Ovary (tissue), 7 donors: ENCODE measurements at regions not wholly inside any gene's neighbourhood (a gene's known extent, or its start where the extent isn't known, plus 50 kb on each side); places are given as distances from the start of the nearest gene placed in this dataset.

Source experiments
- DNase-seq, 5 donors: peaks; one replicate each; pipeline ENCODE4 v3.0.0-alpha.2; 2019 to 2020
- H3K27ac ChIP-seq, 2 donors: fragments of 200-600 bp; one replicate each; pipeline versions ENCODE4 v1.5.1 to v1.8.0; 2019 to 2022
- H3K27me3 ChIP-seq: fragments of 200-600 bp; one replicate; pipeline ENCODE4 v1.8.0; 2022
- H3K36me3 ChIP-seq: fragments of 200-600 bp; sonication (generic); one replicate; pipeline ENCODE4 v1.5.1; 2019
- H3K4me1 ChIP-seq: one replicate; pipeline ENCODE4 v1.8.1; 2013; ENCODE audit warnings: mild to moderate bottlenecking, moderate library complexity; ENCODE audit not compliant: insufficient read depth
- H3K4me3 ChIP-seq: fragments of 200-600 bp; sonication (generic); one replicate; pipeline ENCODE4 v1.5.1; 2017
- H3K9me3 ChIP-seq, 2 donors: fragments of 200-600 bp in 1 of 2; sonication (generic) in 1 of 2; one replicate each; pipeline versions ENCODE4 v1.5.1 to v1.8.1; 2013 to 2019; ENCODE audit warnings: mild to moderate bottlenecking in 1 of 2, moderate library complexity in 1 of 2
- CTCF ChIP-seq, 3 donors: fragments of 450-650 bp in 2 of 3; fragments of 200-600 bp in 1 of 3; IDR thresholded peaks; one replicate each; pipeline versions ENCODE4 v1.5.1 to v1.8.0; 2016 to 2022; ENCODE audit warnings: antibody characterized with exemption in 3 of 3, mild to moderate bottlenecking in 1 of 3
- EP300 ChIP-seq: sonication (generic); formaldehyde crosslinking; IDR thresholded peaks from one replicate; pipeline ENCODE4 v1.6.1; 2017; ENCODE audit warnings: antibody characterized with exemption
- POLR2A ChIP-seq: fragments of 450-650 bp; IDR thresholded peaks from one replicate; pipeline ENCODE4 v1.6.1; 2017; ENCODE audit warnings: antibody characterized with exemption, mild to moderate bottlenecking, moderate library complexity
- WGBS, 3 donors: extraction: QIAGEN DNeasy Blood & Tissue Kit in 1 of 3; methylation state at CpG; one replicate each; pipeline versions ENCODE4 v1.1.5 to v1.1.7; 2013 to 2017; 5-methylcytosine and 5-hydroxymethylcytosine counted together
- intact Hi-C, 4 donors: fragments of 100-400 bp; cut with DNase I; formaldehyde crosslinking; loops; one replicate each; pipeline versions ENCODE4 v1.11.0 to v1.15.1; 2022 to 2023
- donor health status: DM: no; HTN: no; CAD: no; lungs with moderate emphysema.
- donor health status: DM: no; HTN: no; CAD: no.
- donor health status: Bipolar disorder and iron deficiency.
- donor health status: DM: no; HTN: no; CAD: no.
- donor health status: DM: yes; HTN: yes; CAD: no.

- TF ChIP-seq CTCF (IDR thresholded peaks at IDR 0.05) (no peak), EP300 (no peak), POLR2A (no peak)
- 85 to 86% (median 86%) methylated on average over 7 of the region's 7 CpGs for WGBS, 3 donors
- Histone ChIP-seq H3K27ac (no peak overlapping the region), H3K27me3 (no peaks in the 10 kb centered on the region), H3K9me3 (no peaks in the 10 kb centered on the region), H3K36me3 (no peaks in the 10 kb centered on the region), H3K4me1 (peaks cover 4% of the 10 kb centered on the region), H3K4me3 (no peak overlapping the region)
- intact Hi-C loops = no loop called here
- DNase-seq = no peak
Observed at GRCh38 chr14:65226824-65227604, 124.7 kb upstream of the MAX start.

DNA sequence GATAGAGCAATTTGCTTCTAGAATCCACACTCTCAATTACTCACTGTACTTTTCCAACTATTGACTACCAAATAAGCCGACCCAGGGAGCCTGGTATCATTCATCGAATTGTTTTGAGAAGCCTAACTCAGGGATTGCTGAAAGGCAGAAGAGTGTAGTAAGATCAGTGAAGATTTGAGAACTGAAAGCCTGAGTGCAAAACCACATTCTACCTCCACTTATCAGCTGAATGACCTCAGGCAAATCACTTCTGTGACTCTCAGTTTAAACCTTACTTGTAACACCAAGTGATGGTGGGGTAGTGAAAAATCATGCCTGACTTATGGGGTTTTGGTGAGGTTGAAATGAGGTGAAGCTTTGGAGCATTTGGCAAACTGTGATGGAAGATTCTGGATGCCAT lies 126.1 kb upstream of the MAX start:
- no peaks in the 10 kb centered on the region for H3K27me3 ChIP-seq
- TF ChIP-seq CTCF (IDR thresholded peaks at IDR 0.05) (no peak), POLR2A (no peak), EP300 (no peak)

GRCh38 chr14:65228956-65229747 lies 126.8 kb upstream of the MAX start:
- WGBS, 3 donors = 75 to 79% (median 76%) methylated on average over 8 of the region's 8 CpGs
- Histone ChIP-seq H3K4me1 (peaks cover 4% of the 10 kb centered on the region), H3K36me3 (no peaks in the 10 kb centered on the region), H3K27me3 (no peaks in the 10 kb centered on the region), H3K9me3 (no peaks in the 10 kb centered on the region), H3K4me3 (peak overlapping the region; percentile 36), H3K27ac (peak overlapping the region; percentile 44 to 55)
- TF ChIP-seq CTCF (IDR thresholded peaks at IDR 0.05) (no peak), EP300 (no peak), POLR2A (no peak)
- intact Hi-C loops = no loop called here
- no peak for DNase-seq

More for the DNA sequence above, 126.1 kb upstream of the MAX start:
- H3K36me3 ChIP-seq = no peaks in the 10 kb centered on the region
- H3K4me1 ChIP-seq = peaks cover 4% of the 10 kb centered on the region
- DNase-seq = no peak
- no peak overlapping the region for H3K4me3 ChIP-seq
- 86 to 92% (median 90%) methylated on average over 2 of the region's 2 CpGs for WGBS, 3 donors
- intact Hi-C loops = no loop called here
- no peaks in the 10 kb centered on the region for H3K9me3 ChIP-seq
- H3K27ac ChIP-seq = no peak overlapping the region

DNA sequence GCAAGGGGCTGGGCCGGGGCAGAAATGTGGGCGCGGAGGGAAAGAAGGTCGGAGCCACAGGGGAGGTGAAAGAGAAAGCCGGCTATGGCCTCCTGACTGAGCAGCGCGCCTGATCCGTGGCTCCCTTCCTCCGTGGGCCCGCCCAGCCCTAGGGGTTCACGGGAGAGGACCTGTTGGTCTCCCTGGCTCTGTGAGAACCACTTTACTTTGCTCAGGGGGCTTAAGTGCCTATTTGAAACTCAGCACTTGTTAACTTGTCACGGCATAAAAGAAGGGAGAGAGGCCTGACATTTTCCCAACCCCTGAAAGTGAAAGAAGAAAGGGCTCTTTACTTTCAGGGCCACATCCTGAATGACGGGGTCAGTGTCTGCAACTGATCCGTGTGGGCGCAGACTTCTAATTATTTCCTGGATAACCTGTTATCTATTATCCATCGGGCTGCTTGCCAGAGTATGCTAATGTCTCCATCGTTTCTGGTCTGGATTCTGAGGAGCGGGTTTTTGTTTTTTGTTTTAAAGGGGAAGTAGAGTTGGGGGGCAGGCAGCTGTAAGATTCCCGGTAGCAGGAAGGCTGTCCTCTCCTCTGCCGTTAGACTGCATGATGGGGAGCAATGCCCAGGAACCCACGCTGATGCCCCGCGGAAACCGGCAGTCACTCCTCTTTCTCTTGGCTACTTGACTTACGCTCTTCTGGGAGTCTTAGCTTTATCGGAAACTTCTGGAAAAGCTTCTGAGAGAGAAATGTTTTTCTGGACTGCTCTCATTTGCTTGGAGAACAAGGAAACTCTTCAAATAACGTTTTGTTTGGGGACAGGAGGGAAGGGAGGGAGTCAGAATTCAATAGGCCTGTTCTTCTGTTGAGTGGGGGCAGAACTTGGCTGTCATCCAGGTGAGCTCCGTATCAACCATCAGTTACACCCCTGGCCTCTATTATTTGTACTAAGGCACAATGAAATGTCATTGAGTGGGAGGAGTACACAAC lies 127.7 kb upstream of the MAX start:
- WGBS, 3 donors = 9 to 12% (median 12%) methylated on average over 28 of the region's 28 CpGs
- DNase-seq = peak; percentile 30 to 53 (median 34)
- intact Hi-C loops = no loop called here

More for the DNA sequence above, 127.7 kb upstream of the MAX start:
- peak overlapping the region; percentile 44 to 55 for H3K27ac ChIP-seq
- no peaks in the 10 kb centered on the region for H3K27me3 ChIP-seq
- H3K36me3 ChIP-seq = no peaks in the 10 kb centered on the region
- H3K9me3 ChIP-seq = no peaks in the 10 kb centered on the region
- peaks cover 4% of the 10 kb centered on the region for H3K4me1 ChIP-seq
- TF ChIP-seq EP300 = no peak
- TF ChIP-seq POLR2A = no peak
- TF ChIP-seq CTCF (IDR thresholded peaks at IDR 0.05) = no peak
- H3K4me3 ChIP-seq = peak overlapping the region; percentile 36
